Body of pancreas (tissue), 4 donors: ENCODE measurements at regions not wholly inside any gene's neighbourhood (a gene's known extent, or its start where the extent isn't known, plus 50 kb on each side); places are given as distances from the start of the nearest gene placed in this dataset.

Source experiments
- POLR2A ChIP-seq, 3 donors: fragments of 450-650 bp; IDR thresholded peaks; one replicate each; pipeline ENCODE4 v1.6.1; 2016; ENCODE audit warnings: antibody characterized with exemption in 3 of 3, mild to moderate bottlenecking in 2 of 3
- TF ChIP-seq, protein P1 (sequence below), 7 experiments: fragments of 450-650 bp in 4 of 7; fragments of 200-600 bp in 3 of 7; sonication (generic) in 3 of 7; IDR thresholded peaks; one replicate each; pipeline ENCODE4 v1.5.1; 2016 to 2019; ENCODE audit warnings: antibody characterized with exemption in 7 of 7

DNA sequence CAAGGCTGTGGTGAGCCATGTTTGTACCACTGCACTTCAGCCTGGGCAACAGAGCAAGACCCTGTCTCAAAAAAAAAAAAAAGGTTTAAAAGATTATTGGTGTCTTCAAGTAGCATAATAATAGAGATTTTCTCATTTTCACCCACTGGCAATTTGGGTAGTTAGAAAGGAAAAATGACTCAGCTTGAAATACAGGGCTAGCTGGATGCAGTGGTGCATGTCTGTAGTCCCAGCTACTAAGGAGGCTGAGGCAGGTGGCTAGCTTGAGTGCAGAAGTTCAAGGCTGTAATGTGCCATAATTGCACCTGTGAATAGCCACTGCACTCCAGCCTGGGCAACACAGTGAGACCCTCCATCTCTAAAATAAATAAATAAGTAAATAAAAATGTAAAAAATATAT is 111.1 kb downstream of the ARRDC3 start:
- TF ChIP-seq POLR2A (IDR thresholded peaks at IDR 0.05) = no peak
- TF ChIP-seq, protein P1, sequence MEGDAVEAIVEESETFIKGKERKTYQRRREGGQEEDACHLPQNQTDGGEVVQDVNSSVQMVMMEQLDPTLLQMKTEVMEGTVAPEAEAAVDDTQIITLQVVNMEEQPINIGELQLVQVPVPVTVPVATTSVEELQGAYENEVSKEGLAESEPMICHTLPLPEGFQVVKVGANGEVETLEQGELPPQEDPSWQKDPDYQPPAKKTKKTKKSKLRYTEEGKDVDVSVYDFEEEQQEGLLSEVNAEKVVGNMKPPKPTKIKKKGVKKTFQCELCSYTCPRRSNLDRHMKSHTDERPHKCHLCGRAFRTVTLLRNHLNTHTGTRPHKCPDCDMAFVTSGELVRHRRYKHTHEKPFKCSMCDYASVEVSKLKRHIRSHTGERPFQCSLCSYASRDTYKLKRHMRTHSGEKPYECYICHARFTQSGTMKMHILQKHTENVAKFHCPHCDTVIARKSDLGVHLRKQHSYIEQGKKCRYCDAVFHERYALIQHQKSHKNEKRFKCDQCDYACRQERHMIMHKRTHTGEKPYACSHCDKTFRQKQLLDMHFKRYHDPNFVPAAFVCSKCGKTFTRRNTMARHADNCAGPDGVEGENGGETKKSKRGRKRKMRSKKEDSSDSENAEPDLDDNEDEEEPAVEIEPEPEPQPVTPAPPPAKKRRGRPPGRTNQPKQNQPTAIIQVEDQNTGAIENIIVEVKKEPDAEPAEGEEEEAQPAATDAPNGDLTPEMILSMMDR (IDR thresholded peaks at IDR 0.05) = no peak
